Panc1 (cell line): ENCODE measurements at regions not wholly inside any gene's neighbourhood (a gene's known extent, or its start where the extent isn't known, plus 50 kb on each side); places are given as distances from the start of the nearest gene placed in this dataset.

Source experiments
- ATAC-seq: fragments of 200-7000 bp; cut with Tn5 transposase; 2 replicates; pipeline ENCODE4 v1.9.1; 2020; ENCODE audit warnings: mild to moderate bottlenecking, moderate library complexity
- BruUV-seq: library from RNA; stranded (reverse); fragments of 400-500 nt; replicated peaks from 2 replicates; lab custom pipeline; 2021; lab: Mats Ljungman, UMichigan
- CTCF ChIA-PET: fragments of 300-600 bp; sonication (Branson Sonifier 250); formaldehyde crosslinking; loops from one replicate; lab custom pipeline; 2022; ENCODE audit warnings: antibody characterized with exemption; lab: Charles Lee
- POLR2A ChIA-PET: fragments of 300-600 bp; sonication (Branson Sonifier 250); formaldehyde crosslinking; loops from one replicate; lab custom pipeline; 2022; ENCODE audit warnings: antibody characterized with exemption; lab: Charles Lee
- DNase-seq: peaks from one replicate; pipeline ENCODE4 v3.0.0-alpha.2; 2010; ENCODE audit warnings: low read depth, low spot score
- H3K27ac ChIP-seq: 2 replicates; pipeline ENCODE4 v1.5.1; 2011; ENCODE audit warnings: mild to moderate bottlenecking, low read length, inconsistent platforms
- H3K27me3 ChIP-seq: fragments of 200-500 bp; sonication (Bioruptor generic); 2 replicates; pipeline ENCODE4 v1.6.0; 2014; ENCODE audit warnings: low read length, inconsistent platforms; ENCODE audit not compliant: control insufficient read depth, insufficient read depth
- H3K36me3 ChIP-seq: fragments of 200-500 bp; sonication (Bioruptor generic); 2 replicates; pipeline ENCODE4 v1.5.1; 2014; ENCODE audit warnings: inconsistent platforms, mild to moderate bottlenecking, low read length, moderate library complexity; ENCODE audit not compliant: control insufficient read depth, insufficient read depth
- H3K4me1 ChIP-seq: 2 replicates; pipeline ENCODE4 v1.5.1; 2011; ENCODE audit warnings: inconsistent platforms, mild to moderate bottlenecking, low read length, moderate library complexity; ENCODE audit not compliant: control insufficient read depth, insufficient read depth
- H3K4me3 ChIP-seq, 2 experiments: 2 replicates each; pipeline ENCODE4 v1.5.1; 2011 to 2012; ENCODE audit warnings: low read depth in 2 of 2, low read length in 2 of 2, mild to moderate bottlenecking in 2 of 2, inconsistent platforms in 1 of 2, moderate library complexity in 1 of 2
- H3K9me3 ChIP-seq: fragments of 200-500 bp; sonication (Bioruptor generic); 2 replicates; pipeline ENCODE4 v1.5.1; 2014; ENCODE audit warnings: low read depth, mild to moderate bottlenecking, inconsistent platforms, low read length, moderate library complexity; ENCODE audit not compliant: control insufficient read depth, insufficient read depth
- POLR2AphosphoS5 ChIP-seq: IDR thresholded peaks from 2 replicates; pipeline ENCODE4 v1.6.1; 2012; ENCODE audit warnings: mild to moderate bottlenecking, low read depth, low read length, moderate library complexity
- SIN3A ChIP-seq: IDR thresholded peaks from 2 replicates; pipeline ENCODE4 v1.6.1; 2012; ENCODE audit warnings: low read depth, mild to moderate bottlenecking, low read length, moderate library complexity, borderline replicate concordance; ENCODE audit not compliant: insufficient read depth
- TCF7L2 ChIP-seq: IDR thresholded peaks from 2 replicates; pipeline ENCODE4 v1.6.1; 2011; ENCODE audit warnings: mild to moderate bottlenecking, low read depth, low read length, inconsistent platforms
- in situ Hi-C: cut with HindIII; loops from 2 replicates; pipeline ENCODE4 v1.10.0; 2016; ENCODE audit warnings: low sequenced_read_pairs, low pct_unique_long_range_greater_than_20kb
- intact Hi-C: fragments of 100-400 bp; cut with micrococcal nuclease; formaldehyde crosslinking; loops from one replicate; pipeline ENCODE4 v1.10.0; 2022; ENCODE audit not compliant: unreplicated experiment
- TF ChIP-seq, protein P1 (sequence below): fragments of 450-650 bp; IDR thresholded peaks from 2 replicates; pipeline ENCODE4 v1.5.1; 2017; ENCODE audit warnings: mild to moderate bottlenecking
- TF ChIP-seq, protein P2 (sequence below), 2 experiments: IDR thresholded peaks; 2 replicates each; pipeline ENCODE4 v1.6.1; 2011 to 2012; ENCODE audit warnings: low read depth in 2 of 2, control low read depth in 1 of 2, low read length in 1 of 2, mild to moderate bottlenecking in 1 of 2, moderate library complexity in 1 of 2; ENCODE audit not compliant: insufficient read depth in 1 of 2

DNA sequence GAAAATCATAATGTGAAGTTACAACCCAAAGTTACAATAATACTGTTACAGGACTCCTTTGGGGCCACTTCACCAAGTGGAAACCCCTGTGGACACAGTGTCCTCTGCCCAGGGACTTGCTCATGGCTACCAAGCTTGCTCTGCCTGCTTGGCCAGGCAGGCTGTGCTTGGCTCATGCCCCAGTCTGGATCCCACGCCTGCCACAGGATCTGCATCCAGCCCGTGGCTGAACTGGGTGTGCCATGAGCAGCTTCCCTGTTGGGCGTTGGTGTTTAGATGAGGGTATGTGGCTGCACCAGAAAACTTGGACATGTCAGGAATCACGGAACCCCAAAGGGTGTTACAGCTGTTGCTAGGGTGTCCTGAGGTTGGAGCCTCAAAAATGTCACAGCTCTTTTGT lies 820.9 kb downstream of the SLC6A15 start:
- Histone ChIP-seq H3K36me3 (no peaks in the 10 kb centered on the region), H3K9me3 (peaks cover 3% of the 10 kb centered on the region; the same call in 1 of the 2 replicates), H3K27ac (no peak overlapping the region), H3K4me3 (no peak overlapping the region), H3K4me1 (no peaks in the 10 kb centered on the region), H3K27me3 (no peaks in the 10 kb centered on the region)
- intact Hi-C loops (no loop called here), in situ Hi-C loops (no loop called here)
- CTCF ChIA-PET = no interaction called here
- TF ChIP-seq POLR2AphosphoS5 (no peak), TCF7L2 (no peak), SIN3A (no peak)
- TF ChIP-seq, protein P1, sequence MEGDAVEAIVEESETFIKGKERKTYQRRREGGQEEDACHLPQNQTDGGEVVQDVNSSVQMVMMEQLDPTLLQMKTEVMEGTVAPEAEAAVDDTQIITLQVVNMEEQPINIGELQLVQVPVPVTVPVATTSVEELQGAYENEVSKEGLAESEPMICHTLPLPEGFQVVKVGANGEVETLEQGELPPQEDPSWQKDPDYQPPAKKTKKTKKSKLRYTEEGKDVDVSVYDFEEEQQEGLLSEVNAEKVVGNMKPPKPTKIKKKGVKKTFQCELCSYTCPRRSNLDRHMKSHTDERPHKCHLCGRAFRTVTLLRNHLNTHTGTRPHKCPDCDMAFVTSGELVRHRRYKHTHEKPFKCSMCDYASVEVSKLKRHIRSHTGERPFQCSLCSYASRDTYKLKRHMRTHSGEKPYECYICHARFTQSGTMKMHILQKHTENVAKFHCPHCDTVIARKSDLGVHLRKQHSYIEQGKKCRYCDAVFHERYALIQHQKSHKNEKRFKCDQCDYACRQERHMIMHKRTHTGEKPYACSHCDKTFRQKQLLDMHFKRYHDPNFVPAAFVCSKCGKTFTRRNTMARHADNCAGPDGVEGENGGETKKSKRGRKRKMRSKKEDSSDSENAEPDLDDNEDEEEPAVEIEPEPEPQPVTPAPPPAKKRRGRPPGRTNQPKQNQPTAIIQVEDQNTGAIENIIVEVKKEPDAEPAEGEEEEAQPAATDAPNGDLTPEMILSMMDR = no peak
- TF ChIP-seq, protein P2, sequence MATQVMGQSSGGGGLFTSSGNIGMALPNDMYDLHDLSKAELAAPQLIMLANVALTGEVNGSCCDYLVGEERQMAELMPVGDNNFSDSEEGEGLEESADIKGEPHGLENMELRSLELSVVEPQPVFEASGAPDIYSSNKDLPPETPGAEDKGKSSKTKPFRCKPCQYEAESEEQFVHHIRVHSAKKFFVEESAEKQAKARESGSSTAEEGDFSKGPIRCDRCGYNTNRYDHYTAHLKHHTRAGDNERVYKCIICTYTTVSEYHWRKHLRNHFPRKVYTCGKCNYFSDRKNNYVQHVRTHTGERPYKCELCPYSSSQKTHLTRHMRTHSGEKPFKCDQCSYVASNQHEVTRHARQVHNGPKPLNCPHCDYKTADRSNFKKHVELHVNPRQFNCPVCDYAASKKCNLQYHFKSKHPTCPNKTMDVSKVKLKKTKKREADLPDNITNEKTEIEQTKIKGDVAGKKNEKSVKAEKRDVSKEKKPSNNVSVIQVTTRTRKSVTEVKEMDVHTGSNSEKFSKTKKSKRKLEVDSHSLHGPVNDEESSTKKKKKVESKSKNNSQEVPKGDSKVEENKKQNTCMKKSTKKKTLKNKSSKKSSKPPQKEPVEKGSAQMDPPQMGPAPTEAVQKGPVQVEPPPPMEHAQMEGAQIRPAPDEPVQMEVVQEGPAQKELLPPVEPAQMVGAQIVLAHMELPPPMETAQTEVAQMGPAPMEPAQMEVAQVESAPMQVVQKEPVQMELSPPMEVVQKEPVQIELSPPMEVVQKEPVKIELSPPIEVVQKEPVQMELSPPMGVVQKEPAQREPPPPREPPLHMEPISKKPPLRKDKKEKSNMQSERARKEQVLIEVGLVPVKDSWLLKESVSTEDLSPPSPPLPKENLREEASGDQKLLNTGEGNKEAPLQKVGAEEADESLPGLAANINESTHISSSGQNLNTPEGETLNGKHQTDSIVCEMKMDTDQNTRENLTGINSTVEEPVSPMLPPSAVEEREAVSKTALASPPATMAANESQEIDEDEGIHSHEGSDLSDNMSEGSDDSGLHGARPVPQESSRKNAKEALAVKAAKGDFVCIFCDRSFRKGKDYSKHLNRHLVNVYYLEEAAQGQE (IDR thresholded peaks at IDR 0.05; ENCODE audit: insufficient read depth in 1 of 2, low read depth in 2 of 2, low read length in 1 of 2) = no peak
- no TSS peak for BruUV-seq
- POLR2A ChIA-PET = no interaction called here
- no peak for DNase-seq
- no peak for ATAC-seq

DNA sequence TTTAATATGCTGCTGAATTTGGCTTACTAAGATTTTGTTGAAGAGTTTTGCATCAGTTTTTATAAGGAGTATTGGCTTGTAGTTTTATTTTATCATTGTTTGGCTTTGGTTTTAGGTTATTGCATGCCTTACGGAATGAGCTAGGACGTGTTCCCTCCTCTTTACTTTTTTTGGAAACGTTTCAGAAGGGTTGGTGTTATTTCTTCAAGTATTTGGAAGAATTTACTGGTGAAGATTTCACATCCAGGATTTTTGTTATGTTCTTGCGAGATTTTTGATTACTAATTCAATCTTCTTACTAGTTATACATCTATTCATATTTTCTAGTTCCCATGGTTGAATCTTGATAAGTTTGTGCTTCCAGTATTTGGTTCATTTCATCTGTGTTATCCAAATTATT lies 823.2 kb downstream of the SLC6A15 start:
- Histone ChIP-seq H3K9me3 (no peaks in the 10 kb centered on the region), H3K27ac (no peak overlapping the region), H3K4me1 (no peaks in the 10 kb centered on the region), H3K27me3 (no peaks in the 10 kb centered on the region), H3K4me3 (no peak overlapping the region), H3K36me3 (no peaks in the 10 kb centered on the region)
- no peak for ATAC-seq
- ChIA-PET CTCF (no interaction called here), POLR2A (no interaction called here)
- BruUV-seq = no TSS peak
- TF ChIP-seq POLR2AphosphoS5 (no peak), TCF7L2 (no peak), SIN3A (no peak)
- TF ChIP-seq, protein P2 (IDR thresholded peaks at IDR 0.05; ENCODE audit: insufficient read depth in 1 of 2, low read depth in 2 of 2, low read length in 1 of 2) = no peak
- TF ChIP-seq, protein P1 = no peak
- intact Hi-C loops = no loop called here
- in situ Hi-C loops = no loop called here
- no peak for DNase-seq
